Hepatocyte (in vitro differentiated cells): ENCODE measurements at regions not wholly inside any gene's neighbourhood (a gene's known extent, or its start where the extent isn't known, plus 50 kb on each side); places are given as distances from the start of the nearest gene placed in this dataset.

Experiments
- CTCF ChIP-seq: fragments of 200-600 bp; sonication (generic); IDR thresholded peaks from 2 replicates; pipeline ENCODE4 v1.5.1; 2016; ENCODE audit warnings: antibody characterized with exemption, mild to moderate bottlenecking; ENCODE audit not compliant: poor library complexity
- EZH2phosphoT487 ChIP-seq: fragments of 200-600 bp; sonication (generic); IDR thresholded peaks from one replicate; pipeline ENCODE4 v1.6.1; 2018; ENCODE audit warnings: antibody characterized with exemption, mild to moderate bottlenecking, low read depth, moderate library complexity; ENCODE audit not compliant: unreplicated experiment, severe bottlenecking

DNA sequence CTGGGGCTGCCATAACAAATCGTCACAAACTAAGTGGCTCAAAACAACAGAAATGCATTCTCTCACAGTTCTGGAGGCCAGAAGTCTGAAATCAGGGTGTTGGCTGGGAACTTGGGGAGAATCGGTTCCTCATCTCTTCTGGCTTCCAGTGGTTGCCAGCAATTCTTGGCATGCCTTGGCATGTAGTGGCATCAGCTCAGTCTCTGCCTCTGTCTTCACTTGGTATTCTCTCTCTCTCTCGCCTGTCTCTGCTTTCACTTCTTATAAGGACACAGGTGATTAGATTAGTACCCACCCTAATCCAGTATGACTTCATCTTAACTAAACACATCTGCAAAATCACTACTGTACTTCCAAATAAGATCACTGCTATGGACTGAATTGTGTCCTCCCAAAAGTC lies 695.4 kb upstream of the ID2 start:
- TF ChIP-seq CTCF (no peak), EZH2phosphoT487 (no peak)
